ENCODE measurements at regions not wholly inside any gene's neighbourhood (a gene's known extent, or its start where the extent isn't known, plus 50 kb on each side); places are given as distances from the start of the nearest gene placed in this dataset.

DNA sequence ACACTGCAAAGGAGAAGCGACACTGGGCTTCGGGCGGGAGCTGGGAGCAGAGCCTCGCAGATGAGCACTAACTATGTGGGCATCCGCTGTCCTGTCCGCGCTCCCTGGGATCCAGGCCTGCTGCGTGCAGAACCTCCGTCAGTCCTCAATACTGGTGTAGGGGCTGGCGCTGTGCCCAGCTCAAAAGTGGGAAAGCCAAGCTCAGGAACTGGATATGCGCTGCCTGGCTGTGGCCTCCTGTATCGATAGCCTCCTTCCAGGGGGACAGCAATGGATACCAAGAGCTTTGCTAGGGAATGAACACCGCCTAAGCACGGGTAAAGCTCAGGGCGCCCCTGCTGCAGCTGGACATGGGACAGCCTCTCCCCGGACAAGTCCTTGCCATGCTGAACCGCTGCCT lies 270.4 kb downstream of the NSG2 start:
- TF ChIP-seq, protein P1, sequence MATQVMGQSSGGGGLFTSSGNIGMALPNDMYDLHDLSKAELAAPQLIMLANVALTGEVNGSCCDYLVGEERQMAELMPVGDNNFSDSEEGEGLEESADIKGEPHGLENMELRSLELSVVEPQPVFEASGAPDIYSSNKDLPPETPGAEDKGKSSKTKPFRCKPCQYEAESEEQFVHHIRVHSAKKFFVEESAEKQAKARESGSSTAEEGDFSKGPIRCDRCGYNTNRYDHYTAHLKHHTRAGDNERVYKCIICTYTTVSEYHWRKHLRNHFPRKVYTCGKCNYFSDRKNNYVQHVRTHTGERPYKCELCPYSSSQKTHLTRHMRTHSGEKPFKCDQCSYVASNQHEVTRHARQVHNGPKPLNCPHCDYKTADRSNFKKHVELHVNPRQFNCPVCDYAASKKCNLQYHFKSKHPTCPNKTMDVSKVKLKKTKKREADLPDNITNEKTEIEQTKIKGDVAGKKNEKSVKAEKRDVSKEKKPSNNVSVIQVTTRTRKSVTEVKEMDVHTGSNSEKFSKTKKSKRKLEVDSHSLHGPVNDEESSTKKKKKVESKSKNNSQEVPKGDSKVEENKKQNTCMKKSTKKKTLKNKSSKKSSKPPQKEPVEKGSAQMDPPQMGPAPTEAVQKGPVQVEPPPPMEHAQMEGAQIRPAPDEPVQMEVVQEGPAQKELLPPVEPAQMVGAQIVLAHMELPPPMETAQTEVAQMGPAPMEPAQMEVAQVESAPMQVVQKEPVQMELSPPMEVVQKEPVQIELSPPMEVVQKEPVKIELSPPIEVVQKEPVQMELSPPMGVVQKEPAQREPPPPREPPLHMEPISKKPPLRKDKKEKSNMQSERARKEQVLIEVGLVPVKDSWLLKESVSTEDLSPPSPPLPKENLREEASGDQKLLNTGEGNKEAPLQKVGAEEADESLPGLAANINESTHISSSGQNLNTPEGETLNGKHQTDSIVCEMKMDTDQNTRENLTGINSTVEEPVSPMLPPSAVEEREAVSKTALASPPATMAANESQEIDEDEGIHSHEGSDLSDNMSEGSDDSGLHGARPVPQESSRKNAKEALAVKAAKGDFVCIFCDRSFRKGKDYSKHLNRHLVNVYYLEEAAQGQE (IDR thresholded peaks at IDR 0.05; ENCODE audit: insufficient replicate concordance, low read depth): no peak
- TF ChIP-seq, protein P2, sequence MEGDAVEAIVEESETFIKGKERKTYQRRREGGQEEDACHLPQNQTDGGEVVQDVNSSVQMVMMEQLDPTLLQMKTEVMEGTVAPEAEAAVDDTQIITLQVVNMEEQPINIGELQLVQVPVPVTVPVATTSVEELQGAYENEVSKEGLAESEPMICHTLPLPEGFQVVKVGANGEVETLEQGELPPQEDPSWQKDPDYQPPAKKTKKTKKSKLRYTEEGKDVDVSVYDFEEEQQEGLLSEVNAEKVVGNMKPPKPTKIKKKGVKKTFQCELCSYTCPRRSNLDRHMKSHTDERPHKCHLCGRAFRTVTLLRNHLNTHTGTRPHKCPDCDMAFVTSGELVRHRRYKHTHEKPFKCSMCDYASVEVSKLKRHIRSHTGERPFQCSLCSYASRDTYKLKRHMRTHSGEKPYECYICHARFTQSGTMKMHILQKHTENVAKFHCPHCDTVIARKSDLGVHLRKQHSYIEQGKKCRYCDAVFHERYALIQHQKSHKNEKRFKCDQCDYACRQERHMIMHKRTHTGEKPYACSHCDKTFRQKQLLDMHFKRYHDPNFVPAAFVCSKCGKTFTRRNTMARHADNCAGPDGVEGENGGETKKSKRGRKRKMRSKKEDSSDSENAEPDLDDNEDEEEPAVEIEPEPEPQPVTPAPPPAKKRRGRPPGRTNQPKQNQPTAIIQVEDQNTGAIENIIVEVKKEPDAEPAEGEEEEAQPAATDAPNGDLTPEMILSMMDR (IDR thresholded peaks at IDR 0.05; ENCODE audit: insufficient read depth, low read length): no peak
